Activated CD4-positive, alpha-beta T cell treated with anti-CD3 and anti-CD28 coated beads, Interleukin-10, Interleukin-2, amounts not matched to agents 100 ng/mL and 50 ng/mL, durations not matched to agents 16 hours and 8 hours (primary cell): ENCODE measurements at regions not wholly inside any gene's neighbourhood (a gene's known extent, or its start where the extent isn't known, plus 50 kb on each side); places are given as distances from the start of the nearest gene placed in this dataset.

Source experiments
- DNase-seq: peaks from one replicate; pipeline ENCODE4 v3.0.0-alpha.2; 2020

DNA sequence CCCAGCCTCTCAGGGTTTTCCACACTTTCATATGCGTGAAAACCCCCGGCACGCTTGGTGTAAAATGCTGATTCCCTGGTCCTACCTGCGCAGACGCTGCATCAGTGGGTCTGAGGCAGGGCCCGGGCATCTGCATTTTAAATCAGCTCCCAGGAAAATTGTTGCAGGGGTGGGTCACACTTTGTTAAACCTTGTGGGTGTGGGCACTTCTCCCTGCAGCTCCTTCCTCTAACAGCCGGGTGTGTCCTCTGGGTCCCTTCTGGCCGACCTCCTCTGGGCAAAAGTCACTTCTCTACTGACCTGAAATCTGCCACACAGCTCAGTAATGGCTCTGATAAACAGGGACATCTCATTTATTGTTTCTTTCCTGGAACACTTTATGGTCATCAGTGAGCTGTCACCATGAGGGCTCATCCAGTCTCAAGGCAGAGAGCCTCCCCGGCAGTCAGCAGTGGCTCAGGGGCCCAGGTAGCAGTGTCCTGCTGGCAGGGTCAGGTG, 52.8 kb upstream of the TMPRSS2 start:
- no peak for DNase-seq

DNA sequence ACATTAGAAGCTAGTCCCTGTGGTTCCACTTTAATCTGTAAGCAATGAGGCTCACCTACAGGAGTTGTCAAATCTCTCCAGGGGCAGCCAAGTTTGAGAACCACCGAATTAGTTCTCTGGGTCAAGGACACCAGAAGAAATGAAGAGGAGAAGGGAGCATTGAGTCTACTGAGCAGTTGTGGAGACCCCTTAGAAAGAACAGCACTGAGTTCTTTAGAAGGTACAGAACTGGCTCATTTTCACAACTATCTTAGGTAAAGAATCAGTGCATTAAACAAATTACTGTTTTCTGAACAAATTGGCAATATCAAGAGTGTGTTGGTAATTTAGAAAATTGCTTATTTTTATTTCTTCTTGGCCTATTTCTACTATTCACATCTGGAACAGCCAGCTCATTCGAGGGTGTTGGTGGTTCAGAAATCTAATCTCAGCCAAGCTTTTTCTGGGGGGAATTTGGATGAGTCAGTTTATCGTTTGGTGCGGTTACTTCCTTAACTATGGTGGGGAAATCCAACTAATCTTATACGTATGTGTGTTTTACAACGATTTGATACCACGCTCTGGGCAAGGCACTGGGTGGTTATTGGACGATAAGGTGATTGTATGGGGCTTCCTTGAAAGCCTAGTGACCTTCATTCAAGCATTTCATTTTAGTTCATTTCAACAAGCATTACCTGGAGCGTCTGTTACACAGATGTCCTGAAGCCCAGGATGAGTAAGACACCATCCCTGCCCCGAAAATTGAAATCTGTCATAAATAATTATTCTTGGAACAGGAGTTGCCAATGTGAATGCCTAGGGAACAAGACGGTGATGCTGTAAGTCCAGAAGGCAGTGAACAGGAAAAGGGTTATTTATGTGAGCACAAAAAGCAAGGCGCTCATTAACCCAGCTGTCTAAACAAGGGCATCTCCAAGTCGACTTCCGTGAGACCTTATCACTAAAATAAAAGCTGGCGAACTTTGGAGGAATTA, 52.0 kb upstream of the TMPRSS2 start:
- peak; percentile 82 for DNase-seq

DNA sequence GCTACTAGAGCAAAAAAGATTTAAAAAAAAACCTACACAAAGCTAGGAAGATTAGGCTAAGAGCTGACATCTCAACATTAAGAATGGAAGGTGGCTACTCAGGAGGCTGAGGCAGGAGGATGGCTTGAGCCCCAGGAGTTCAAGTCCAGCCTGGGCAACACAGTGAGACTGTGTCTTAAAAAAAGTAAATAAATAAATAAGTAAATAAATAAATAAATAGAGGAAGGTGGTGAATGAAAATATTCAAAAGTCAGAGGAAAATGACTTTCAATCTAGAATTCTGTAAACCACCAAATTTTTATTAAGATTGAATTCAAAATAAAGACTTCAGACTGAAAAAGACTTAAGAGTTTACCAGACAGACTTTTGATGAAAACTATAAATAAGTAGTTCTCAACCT, 50.9 kb upstream of the TMPRSS2 start:
- DNase-seq: no peak

DNA sequence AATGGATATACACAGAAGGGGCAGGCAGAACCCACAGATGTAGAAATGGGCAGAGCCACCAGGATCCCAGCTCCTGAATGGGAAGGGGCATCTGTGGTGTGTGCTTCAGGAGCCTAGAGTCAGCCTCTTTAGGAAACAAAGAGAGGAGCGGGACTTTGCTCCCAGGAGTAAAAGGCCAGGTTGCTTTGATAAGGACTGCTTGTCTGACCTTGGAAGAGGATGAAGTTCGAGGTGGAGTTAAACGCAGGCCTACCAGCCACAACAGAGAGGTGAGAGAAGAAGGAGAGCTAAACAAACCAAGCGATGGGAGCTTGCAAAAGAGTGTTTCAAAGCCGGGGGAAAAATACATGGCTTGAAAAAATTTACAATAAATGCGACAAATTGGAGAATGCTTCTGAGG, 49.9 kb upstream of the TMPRSS2 start:
- DNase-seq: no peak
